Hypothalamus (tissue), 51 donors: ENCODE measurements at regions not wholly inside any gene's neighbourhood (a gene's known extent, or its start where the extent isn't known, plus 50 kb on each side); places are given as distances from the start of the nearest gene placed in this dataset.

Experiments used
- DNase-seq, 51 donors: peaks; one replicate each; lab custom pipeline; 2025; lab: John Stamatoyannopoulos, UW

DNA sequence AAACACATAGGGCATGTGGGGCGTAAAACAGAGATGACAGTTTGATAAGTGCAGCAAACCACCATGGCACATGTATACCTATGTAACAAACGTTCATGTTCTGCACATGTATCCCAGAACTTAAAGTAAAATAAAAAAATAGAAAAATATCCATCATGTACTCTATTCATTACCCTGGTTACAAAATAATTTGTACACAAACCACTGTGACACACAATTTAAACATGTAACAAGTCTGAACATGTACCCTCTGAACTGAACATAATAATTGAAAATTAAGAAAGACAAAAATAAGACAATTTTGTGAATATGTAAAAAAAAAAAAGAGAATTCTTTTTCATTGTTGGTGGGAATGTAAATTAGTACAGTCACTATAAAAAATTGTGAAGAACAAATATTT lies 379.2 kb downstream of the KDM5D start:
- DNase-seq, result no peak

DNA sequence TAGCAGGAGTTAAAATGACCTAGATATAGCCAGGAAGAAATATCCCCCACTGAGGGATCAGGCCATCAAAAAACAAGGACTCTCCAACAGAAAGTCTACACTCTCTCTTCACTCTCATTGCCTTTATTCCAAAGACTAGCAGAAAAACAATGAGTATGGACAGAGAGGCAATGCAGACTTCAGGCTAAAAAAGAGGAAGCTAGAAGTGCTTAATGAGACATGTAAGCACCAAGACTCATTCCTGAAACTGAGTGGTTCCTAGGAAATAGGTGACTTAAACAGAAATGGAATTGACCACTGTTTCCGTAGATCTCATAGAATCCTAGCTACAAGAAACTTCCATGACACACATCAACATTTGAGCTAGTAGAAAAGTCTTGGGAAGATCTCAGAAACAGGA lies 387.3 kb downstream of the KDM5D start:
- DNase-seq, result no peak

- no peak for DNase-seq
Observed at GRCh38 chrY:19356735-19357134, 387.8 kb downstream of the KDM5D start.

- no peak for DNase-seq
Observed at GRCh38 chrY:19354857-19355173, 389.7 kb downstream of the KDM5D start.

GRCh38 chrY:19354061-19354856 lies 390.3 kb downstream of the KDM5D start:
- DNase-seq, result no peak

GRCh38 chrY:19351616-19352015 lies 392.9 kb downstream of the KDM5D start:
- DNase-seq, result no peak

GRCh38 chrY:19321701-19322100 lies 422.8 kb downstream of the KDM5D start:
- no peak for DNase-seq

DNA sequence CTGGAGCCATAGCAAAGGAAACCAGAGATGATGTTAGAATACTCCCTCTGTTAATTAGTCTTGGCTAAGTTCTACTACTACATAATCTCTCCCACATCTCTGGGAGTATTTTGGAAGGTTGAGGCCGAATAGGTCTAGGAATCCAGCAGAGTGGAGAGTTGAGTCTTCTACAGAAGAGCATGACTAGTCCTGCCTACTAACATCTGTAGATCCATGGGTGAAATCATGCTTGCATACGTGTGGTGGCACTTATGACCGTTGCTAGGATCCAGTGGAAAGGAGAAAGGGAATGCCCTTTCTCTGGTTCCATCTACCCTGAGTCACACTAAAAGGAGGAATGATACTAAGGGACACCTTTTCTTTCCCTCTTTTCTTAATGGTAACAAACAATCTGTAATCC lies 425.4 kb downstream of the KDM5D start:
- no peak for DNase-seq

DNA sequence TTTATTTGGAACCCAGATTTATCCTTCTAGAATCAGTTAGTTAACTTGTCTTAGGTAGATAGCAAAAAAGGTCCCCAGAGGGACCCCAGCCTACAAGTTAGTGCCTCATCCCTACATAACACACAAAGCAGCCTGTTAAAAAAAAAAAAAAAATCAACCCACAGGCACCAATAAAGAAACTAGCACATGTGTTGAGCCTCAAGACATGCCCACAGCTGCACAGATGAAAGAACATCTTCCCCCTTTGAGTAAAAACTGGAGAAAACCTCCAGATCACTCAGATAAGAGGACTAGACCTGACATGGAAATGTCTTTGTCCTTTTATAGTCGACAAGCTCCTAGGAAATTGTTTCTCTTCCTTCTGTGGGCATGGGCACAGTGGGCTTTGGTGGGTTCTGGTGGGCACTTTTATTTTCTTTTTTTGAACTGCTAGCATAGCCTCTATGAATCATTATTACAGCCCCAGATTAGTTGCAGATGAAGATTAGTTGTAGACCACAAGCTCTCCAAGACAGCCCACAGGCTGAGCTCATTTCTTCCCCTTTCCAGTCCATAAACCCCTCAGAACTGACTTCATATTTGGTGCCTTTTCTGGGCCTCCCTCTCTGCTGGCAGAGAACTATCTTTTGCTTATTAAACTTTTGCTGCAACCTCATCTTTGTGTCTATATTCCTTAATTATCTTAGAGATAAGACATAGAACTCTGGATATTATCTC lies 427.1 kb downstream of the KDM5D start:
- DNase-seq, result no peak

- DNase-seq, result no peak
Observed at GRCh38 chrY:19307627-19308026, 436.9 kb downstream of the KDM5D start.

GRCh38 chrY:19303136-19303535 lies 441.4 kb downstream of the KDM5D start:
- no peak for DNase-seq

DNA sequence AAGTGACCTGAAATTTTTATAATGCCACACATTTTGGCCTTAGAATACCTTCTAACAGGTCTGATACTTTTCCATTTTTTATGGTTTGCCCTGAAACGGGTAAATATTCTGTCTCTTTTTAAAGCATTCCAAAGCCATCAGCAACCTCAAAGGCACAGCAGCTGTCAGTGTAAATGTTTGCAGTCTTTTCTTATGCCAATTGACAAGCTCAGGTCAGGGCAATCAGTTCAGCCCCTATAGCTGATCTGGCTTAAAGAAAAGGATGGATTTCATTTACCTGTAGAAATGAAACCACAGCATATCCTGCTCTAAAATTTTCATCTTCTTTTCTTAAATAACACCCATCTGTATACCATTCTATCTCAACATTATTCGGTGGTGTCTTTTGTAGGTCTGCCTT lies 453.6 kb downstream of the KDM5D start:
- DNase-seq, result no peak

- DNase-seq, result no peak
Observed at GRCh38 chrY:19274076-19274475, 470.4 kb downstream of the KDM5D start.

GRCh38 chrY:19268331-19268730 lies 476.2 kb downstream of the KDM5D start:
- no peak for DNase-seq

- no peak for DNase-seq
Observed at GRCh38 chrY:19265404-19265803, 479.1 kb downstream of the KDM5D start.

- no peak for DNase-seq
Observed at GRCh38 chrY:19262310-19262709, 482.2 kb downstream of the KDM5D start.

DNA sequence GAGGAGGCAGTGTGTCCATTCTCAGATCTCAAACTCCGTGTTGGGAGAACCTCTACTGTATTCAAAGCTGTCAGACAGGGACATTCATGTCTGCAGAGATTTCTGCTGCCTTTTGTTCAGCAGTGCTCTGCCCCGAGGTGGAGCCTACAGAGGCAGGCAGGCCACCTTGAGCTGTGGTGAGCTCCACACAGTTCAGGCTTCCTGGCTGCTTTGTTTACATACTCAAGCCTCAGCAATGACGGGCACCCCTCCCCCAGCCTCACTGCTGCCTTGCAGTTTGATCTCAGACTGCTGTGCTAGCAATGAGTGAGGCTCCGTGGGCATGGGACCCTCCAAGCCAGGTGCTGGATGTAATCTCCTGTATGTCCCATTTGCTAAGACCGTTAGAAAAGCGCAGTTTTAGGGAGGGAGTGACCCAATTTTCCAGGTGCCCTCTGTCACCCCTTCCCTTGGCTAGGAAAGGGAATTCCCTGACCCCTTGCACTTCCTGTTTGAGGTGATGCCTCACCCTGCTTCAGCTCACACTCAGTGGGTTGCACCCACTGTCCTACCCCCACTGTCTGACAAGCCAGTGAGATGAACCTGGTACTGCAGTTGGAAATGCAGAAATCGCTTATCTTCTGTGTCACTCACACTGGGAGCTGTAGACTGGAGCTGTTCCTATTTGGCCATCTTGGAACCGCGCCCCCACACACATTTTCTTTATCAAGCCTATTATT lies 458.9 kb upstream of the HSFY2 start:
- no peak for DNase-seq

DNA sequence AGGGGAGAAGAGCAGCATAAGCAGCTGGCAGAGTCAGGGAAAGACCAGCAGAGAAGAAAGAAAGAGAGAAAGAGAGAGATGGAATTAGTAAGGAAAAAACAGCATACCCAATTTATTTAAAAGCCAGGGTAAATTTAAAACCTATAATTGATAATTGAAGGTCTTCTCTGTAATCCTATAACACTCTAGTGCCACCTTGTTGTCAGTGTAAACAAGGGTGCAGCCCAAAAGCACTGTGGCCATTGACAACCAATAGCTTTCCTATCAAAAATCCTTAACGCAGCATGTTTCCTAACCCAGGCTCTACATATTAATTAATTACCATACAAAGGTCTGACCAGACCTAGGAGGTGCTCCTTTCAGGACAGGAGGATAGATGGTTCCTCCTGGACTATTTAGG lies 447.2 kb upstream of the HSFY2 start:
- no peak for DNase-seq

- DNase-seq, result no peak
Observed at GRCh38 chrY:19208915-19209314, 435.4 kb upstream of the HSFY2 start.

GRCh38 chrY:19207048-19207447 lies 433.5 kb upstream of the HSFY2 start:
- DNase-seq, result no peak

DNA sequence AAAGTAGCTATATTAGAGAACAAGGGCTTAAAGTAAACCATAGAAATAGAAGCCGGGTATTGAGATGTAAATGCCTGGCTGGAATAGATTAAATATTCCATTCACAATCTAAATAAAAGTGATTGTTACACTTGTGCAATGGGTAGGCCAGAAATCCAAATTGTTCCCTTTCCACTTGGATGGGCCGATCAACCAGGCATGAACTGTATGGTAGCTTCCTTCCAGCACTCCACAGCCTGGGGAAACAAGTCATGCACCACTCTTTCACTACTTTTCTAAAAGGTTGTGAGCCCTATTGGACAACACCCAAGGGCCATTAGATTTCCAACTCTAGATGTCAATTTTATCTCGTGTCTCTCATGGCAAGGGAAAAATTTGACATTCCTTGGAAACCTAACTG lies 407.3 kb upstream of the HSFY2 start:
- no peak for DNase-seq

GRCh38 chrY:19168202-19168565 lies 394.6 kb upstream of the HSFY2 start:
- DNase-seq, result no peak
